A549 (cell line): ENCODE measurements at regions not wholly inside any gene's neighbourhood (a gene's known extent, or its start where the extent isn't known, plus 50 kb on each side); places are given as distances from the start of the nearest gene placed in this dataset.
A peak's percentile ranks its signal among the peaks of the same experiment; 100 is the strongest.

ENCODE experiments used
- ATAC-seq, 2 experiments: fragments of 200-7000 bp in 1 of 2; fragments of >200 bp in 1 of 2; cut with Nextera tagmentation in 1 of 2; cut with Tn5 transposase in 1 of 2; 3 replicates each; pipeline versions ENCODE4 v1.8.0 to v1.9.1; 2018 to 2020; ENCODE audit warnings: mild to moderate bottlenecking in 1 of 2, moderate library complexity in 1 of 2
- CTCF ChIA-PET: fragments of 300-600 bp; sonication (Branson Sonifier 250); formaldehyde crosslinking; extraction: SDS; loops from one replicate; lab custom pipeline; 2021; ENCODE audit warnings: antibody characterized with exemption, inconsistent platforms; lab: Yijun Ruan, JAX
- POLR2A ChIA-PET: fragments of 350-600 bp; formaldehyde crosslinking; extraction: SDS; loops from one replicate; lab custom pipeline; 2021; ENCODE audit warnings: antibody characterized with exemption, inconsistent platforms; lab: Yijun Ruan, JAX
- DNase-seq, 2 experiments: peaks; one replicate each; pipeline versions ENCODE4 v3.0.0 to v3.0.0-alpha.2; 2011 to 2016; ENCODE audit warnings: low read depth in 1 of 2, low spot score in 1 of 2
- FAIRE-seq: peaks from 2 replicates; lab custom pipeline; 2011; peaks lifted over from hg19 to GRCh38; lab: Jason Lieb, UNC
- H3K27ac ChIP-seq, 2 experiments: fragments of >200 bp; sonication (Bioruptor Twin); formaldehyde crosslinking; 3 replicates each; pipeline ENCODE4 v1.5.1; 2016 to 2017
- H3K4me1 ChIP-seq: fragments of >200 bp; sonication (Bioruptor Twin); formaldehyde crosslinking; 3 replicates; pipeline ENCODE4 v1.6.1; 2016
- H3K4me2 ChIP-seq: fragments of >200 bp; sonication (Bioruptor Twin); formaldehyde crosslinking; 3 replicates; pipeline ENCODE4 v1.6.1; 2016
- H3K4me3 ChIP-seq: fragments of >200 bp; sonication (Bioruptor Twin); formaldehyde crosslinking; 3 replicates; pipeline ENCODE4 v1.5.1; 2016
- H3K9me3 ChIP-seq: fragments of >200 bp; sonication (Bioruptor Twin); formaldehyde crosslinking; 3 replicates; pipeline ENCODE4 v1.6.1; 2016
- CEBPB ChIP-seq, 2 experiments: fragments of >200 bp in 1 of 2; sonication (Bioruptor Twin) in 1 of 2; formaldehyde crosslinking in 1 of 2; IDR thresholded peaks; 2 replicates each; pipeline ENCODE4 v1.6.1; 2012 to 2016
- CHD4 ChIP-seq: fragments of 200-600 bp; sonication (generic); IDR thresholded peaks from 2 replicates; pipeline ENCODE4 v1.6.1; 2016; ENCODE audit warnings: antibody characterized with exemption, mild to moderate bottlenecking, borderline replicate concordance
- ESRRA ChIP-seq: fragments of 150-350 bp; IDR thresholded peaks from 2 replicates; pipeline ENCODE4 v1.6.1; 2014; ENCODE audit warnings: mild to moderate bottlenecking, low read length, borderline replicate concordance
- GATA3 ChIP-seq: IDR thresholded peaks from 2 replicates; pipeline ENCODE4 v1.6.1; 2012; ENCODE audit warnings: borderline replicate concordance
- HDAC2 ChIP-seq: fragments of 200-600 bp; sonication (generic); IDR thresholded peaks from 2 replicates; pipeline ENCODE4 v1.6.1; 2016
- HOXB5 ChIP-seq: fragments of 250-450 bp; sonication (Bioruptor Pico); IDR thresholded peaks from 2 replicates; pipeline ENCODE4 v1.5.0; 2020; ENCODE audit warnings: mild to moderate bottlenecking, moderate library complexity
- MAFK ChIP-seq: fragments of 450-650 bp; IDR thresholded peaks from 2 replicates; pipeline ENCODE4 v1.6.1; 2014; ENCODE audit not compliant: partially characterized antibody
- MAZ ChIP-seq: fragments of 150-350 bp; IDR thresholded peaks from 2 replicates; pipeline ENCODE4 v1.6.1; 2014; ENCODE audit warnings: antibody characterized with exemption, low read depth, low read length, borderline replicate concordance
- RAD21 ChIP-seq, 2 experiments: fragments of >200 bp in 1 of 2; sonication (Bioruptor Twin) in 1 of 2; formaldehyde crosslinking in 1 of 2; IDR thresholded peaks in 1 of 2; conservative IDR thresholded peaks in 1 of 2; 2 replicates in 1 of 2; 3 replicates in 1 of 2; pipeline ENCODE4 v1.6.1; 2012 to 2018; ENCODE audit warnings: inconsistent platforms in 1 of 2
- RARB ChIP-seq: fragments of 250-450 bp; sonication (Bioruptor Pico); IDR thresholded peaks from 2 replicates; pipeline ENCODE4 v1.8.0; 2021; ENCODE audit warnings: mild to moderate bottlenecking, moderate library complexity
- TFCP2L1 ChIP-seq: fragments of 250-450 bp; sonication (Bioruptor Pico); IDR thresholded peaks from 2 replicates; pipeline ENCODE4 v1.5.0; 2021; ENCODE audit warnings: mild to moderate bottlenecking
- ZC3H11A ChIP-seq: fragments of 450-650 bp; IDR thresholded peaks from 2 replicates; pipeline ENCODE4 v1.6.1; 2014; ENCODE audit warnings: antibody characterized with exemption, mild to moderate bottlenecking
- WGBS: methylation state at CpG from one replicate; pipeline ENCODE4 v1.1.6; 2017; ENCODE audit errors: missing lambda C conversion rate; 5-methylcytosine and 5-hydroxymethylcytosine counted together
- TF ChIP-seq, protein P1 (sequence below): fragments of >200 bp; sonication (Bioruptor Twin); formaldehyde crosslinking; IDR thresholded peaks from 3 replicates; pipeline ENCODE4 v1.6.1; 2016
- TF ChIP-seq, protein P2 (sequence below): IDR thresholded peaks from 2 replicates; pipeline ENCODE4 v1.6.1; 2012
- TF ChIP-seq, protein P3 (sequence below): fragments of >200 bp; sonication (Bioruptor Twin); formaldehyde crosslinking; IDR thresholded peaks from 3 replicates; pipeline ENCODE4 v1.5.1; 2016
- TF ChIP-seq, protein P4 (sequence below): fragments of 250-450 bp; sonication (Bioruptor Pico); IDR thresholded peaks from 2 replicates; pipeline ENCODE4 v1.5.0; 2021; ENCODE audit warnings: mild to moderate bottlenecking, moderate library complexity, borderline replicate concordance
- TF ChIP-seq, protein P5 (sequence below): IDR thresholded peaks from 2 replicates; pipeline ENCODE4 v1.6.1; 2012; ENCODE audit warnings: low read depth, borderline replicate concordance
- TF ChIP-seq, protein P6 (sequence below): IDR thresholded peaks from 2 replicates; pipeline ENCODE4 v1.6.1; 2012
- TF ChIP-seq, protein P7 (sequence below): fragments of 150-350 bp; IDR thresholded peaks from 2 replicates; pipeline ENCODE4 v1.6.1; 2014; ENCODE audit warnings: low read depth, mild to moderate bottlenecking, low read length

DNA sequence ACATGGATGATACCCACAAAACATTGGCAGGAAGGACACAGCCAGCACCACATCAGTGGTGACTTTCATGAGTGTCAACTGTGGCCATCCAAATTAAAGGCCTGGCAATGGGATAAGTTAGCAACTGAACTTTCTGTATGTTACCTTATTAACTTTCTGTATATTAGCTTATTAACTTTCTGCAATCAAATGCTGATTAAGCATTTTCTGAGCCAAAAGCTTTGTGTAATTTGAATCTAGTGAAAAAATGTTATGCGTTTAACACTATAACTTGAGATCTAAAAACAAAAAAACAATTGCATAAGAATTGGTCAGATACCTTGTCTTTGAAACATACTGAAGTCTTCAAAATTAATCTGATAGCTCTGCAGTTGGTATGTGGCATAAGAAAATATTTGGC is 159.3 kb downstream of the ZNF33B start:
- H3K27ac ChIP-seq = no peak overlapping the region
- H3K4me3 ChIP-seq = no peak overlapping the region
- no peak for DNase-seq
- 57% methylated on average over 1 of the region's 1 CpG for WGBS
- H3K4me1 ChIP-seq = no peaks in the 10 kb centered on the region
- no peak for FAIRE-seq
- ChIA-PET POLR2A (no interaction called here), CTCF (no interaction called here)
- ATAC-seq = no peak
- H3K4me2 ChIP-seq = no peak overlapping the region
- TF ChIP-seq MAFK (peak; percentile 88), HDAC2 (no peak)
- H3K9me3 ChIP-seq = peaks cover 7% of the 10 kb centered on the region; the same call in 2 of the 3 replicates

DNA sequence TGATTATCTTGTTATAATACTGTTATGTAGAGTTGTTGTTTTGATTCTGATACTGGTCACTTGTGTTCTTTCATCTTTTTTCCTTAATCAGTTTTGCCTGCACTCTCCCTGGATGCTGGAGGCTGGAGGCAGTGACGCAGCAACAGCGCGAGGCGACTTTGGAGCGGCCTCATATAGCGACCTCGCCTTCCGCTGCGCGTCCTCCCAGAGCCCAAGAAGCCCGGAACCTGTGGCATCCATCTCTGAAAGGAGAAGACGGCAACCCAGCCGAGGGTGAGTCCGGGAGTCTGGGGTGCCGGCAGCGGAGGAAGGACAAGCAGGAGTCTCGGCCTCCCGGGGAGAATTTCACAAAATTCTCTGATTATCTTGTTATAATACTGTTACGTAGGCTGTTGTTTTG is 161.2 kb downstream of the ZNF33B start:
- Histone ChIP-seq H3K4me1 (no peaks in the 10 kb centered on the region), H3K27ac (no peak overlapping the region), H3K4me3 (no peak overlapping the region), H3K9me3 (peaks cover 7% of the 10 kb centered on the region; the same call in 2 of the 3 replicates), H3K4me2 (no peak overlapping the region)
- TF ChIP-seq, protein P1, sequence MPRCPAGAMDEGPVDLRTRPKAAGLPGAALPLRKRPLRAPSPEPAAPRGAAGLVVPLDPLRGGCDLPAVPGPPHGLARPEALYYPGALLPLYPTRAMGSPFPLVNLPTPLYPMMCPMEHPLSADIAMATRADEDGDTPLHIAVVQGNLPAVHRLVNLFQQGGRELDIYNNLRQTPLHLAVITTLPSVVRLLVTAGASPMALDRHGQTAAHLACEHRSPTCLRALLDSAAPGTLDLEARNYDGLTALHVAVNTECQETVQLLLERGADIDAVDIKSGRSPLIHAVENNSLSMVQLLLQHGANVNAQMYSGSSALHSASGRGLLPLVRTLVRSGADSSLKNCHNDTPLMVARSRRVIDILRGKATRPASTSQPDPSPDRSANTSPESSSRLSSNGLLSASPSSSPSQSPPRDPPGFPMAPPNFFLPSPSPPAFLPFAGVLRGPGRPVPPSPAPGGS = no peak
- no peak for TF ChIP-seq TFCP2L1 (CRISPR knock-in tag)
- 54% methylated on average over 19 of the region's 19 CpGs for WGBS
- ATAC-seq = no peak
- FAIRE-seq = no peak
- POLR2A ChIA-PET = no interaction called here
- DNase-seq = no peak
- CTCF ChIA-PET = no interaction called here

DNA sequence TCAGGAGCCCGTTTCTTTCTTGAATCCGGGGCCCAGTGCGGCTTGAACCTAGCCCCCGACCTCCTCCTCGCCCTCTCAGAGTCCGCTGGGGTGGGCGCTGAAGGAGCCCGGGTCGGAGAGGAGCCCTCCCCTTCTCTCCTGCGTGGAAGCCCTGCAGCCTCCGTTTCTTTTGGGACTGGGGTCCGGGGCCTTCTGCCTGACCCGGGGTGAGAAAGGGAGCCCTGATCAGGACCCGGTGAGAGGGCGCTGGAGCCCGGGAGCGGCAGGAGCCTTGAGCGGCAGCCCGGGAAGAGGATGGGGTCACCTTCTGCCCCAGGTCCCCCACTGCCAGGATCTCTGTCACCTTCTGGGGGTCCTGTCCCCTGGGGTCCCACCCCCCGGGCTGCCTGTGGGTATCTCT is 162.3 kb downstream of the ZNF33B start:
- H3K27ac ChIP-seq = no peak overlapping the region
- no peak for ATAC-seq

More for the DNA sequence above, 162.3 kb downstream of the ZNF33B start:
- Histone ChIP-seq H3K9me3 (no peaks in the 10 kb centered on the region; the same call in 1 of the 3 replicates), H3K4me2 (no peak overlapping the region), H3K4me1 (no peaks in the 10 kb centered on the region), H3K4me3 (no peak overlapping the region)
- CTCF ChIA-PET = no interaction called here
- POLR2A ChIA-PET = no interaction called here
- DNase-seq = no peak
- TF ChIP-seq CHD4 = no peak
- TF ChIP-seq ESRRA = no peak
- TF ChIP-seq, protein P2, sequence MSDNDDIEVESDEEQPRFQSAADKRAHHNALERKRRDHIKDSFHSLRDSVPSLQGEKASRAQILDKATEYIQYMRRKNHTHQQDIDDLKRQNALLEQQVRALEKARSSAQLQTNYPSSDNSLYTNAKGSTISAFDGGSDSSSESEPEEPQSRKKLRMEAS = no peak
- no peak for TF ChIP-seq HOXB5 (CRISPR knock-in tag)
- TF ChIP-seq, protein P3, sequence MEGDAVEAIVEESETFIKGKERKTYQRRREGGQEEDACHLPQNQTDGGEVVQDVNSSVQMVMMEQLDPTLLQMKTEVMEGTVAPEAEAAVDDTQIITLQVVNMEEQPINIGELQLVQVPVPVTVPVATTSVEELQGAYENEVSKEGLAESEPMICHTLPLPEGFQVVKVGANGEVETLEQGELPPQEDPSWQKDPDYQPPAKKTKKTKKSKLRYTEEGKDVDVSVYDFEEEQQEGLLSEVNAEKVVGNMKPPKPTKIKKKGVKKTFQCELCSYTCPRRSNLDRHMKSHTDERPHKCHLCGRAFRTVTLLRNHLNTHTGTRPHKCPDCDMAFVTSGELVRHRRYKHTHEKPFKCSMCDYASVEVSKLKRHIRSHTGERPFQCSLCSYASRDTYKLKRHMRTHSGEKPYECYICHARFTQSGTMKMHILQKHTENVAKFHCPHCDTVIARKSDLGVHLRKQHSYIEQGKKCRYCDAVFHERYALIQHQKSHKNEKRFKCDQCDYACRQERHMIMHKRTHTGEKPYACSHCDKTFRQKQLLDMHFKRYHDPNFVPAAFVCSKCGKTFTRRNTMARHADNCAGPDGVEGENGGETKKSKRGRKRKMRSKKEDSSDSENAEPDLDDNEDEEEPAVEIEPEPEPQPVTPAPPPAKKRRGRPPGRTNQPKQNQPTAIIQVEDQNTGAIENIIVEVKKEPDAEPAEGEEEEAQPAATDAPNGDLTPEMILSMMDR = no peak
- TF ChIP-seq, protein P1 = no peak
- no peak for TF ChIP-seq CEBPB (IDR thresholded peaks at IDR 0.05)
- TF ChIP-seq, protein P4, sequence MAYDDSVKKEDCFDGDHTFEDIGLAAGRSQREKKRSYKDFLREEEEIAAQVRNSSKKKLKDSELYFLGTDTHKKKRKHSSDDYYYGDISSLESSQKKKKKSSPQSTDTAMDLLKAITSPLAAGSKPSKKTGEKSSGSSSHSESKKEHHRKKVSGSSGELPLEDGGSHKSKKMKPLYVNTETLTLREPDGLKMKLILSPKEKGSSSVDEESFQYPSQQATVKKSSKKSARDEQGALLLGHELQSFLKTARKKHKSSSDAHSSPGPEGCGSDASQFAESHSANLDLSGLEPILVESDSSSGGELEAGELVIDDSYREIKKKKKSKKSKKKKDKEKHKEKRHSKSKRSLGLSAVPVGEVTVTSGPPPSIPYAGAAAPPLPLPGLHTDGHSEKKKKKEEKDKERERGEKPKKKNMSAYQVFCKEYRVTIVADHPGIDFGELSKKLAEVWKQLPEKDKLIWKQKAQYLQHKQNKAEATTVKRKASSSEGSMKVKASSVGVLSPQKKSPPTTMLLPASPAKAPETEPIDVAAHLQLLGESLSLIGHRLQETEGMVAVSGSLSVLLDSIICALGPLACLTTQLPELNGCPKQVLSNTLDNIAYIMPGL = no peak
- TF ChIP-seq, protein P5, sequence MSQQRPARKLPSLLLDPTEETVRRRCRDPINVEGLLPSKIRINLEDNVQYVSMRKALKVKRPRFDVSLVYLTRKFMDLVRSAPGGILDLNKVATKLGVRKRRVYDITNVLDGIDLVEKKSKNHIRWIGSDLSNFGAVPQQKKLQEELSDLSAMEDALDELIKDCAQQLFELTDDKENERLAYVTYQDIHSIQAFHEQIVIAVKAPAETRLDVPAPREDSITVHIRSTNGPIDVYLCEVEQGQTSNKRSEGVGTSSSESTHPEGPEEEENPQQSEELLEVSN = no peak
- TF ChIP-seq MAZ = no peak
- no peak for TF ChIP-seq GATA3
- TF ChIP-seq RAD21 (conservative IDR thresholded peaks at IDR 0.05 in 1 of 2, IDR thresholded peaks at IDR 0.05 in 1 of 2) = no peak
- TF ChIP-seq ZC3H11A = no peak
- TF ChIP-seq RARB (CRISPR knock-in tag) = no peak
- TF ChIP-seq, protein P6, sequence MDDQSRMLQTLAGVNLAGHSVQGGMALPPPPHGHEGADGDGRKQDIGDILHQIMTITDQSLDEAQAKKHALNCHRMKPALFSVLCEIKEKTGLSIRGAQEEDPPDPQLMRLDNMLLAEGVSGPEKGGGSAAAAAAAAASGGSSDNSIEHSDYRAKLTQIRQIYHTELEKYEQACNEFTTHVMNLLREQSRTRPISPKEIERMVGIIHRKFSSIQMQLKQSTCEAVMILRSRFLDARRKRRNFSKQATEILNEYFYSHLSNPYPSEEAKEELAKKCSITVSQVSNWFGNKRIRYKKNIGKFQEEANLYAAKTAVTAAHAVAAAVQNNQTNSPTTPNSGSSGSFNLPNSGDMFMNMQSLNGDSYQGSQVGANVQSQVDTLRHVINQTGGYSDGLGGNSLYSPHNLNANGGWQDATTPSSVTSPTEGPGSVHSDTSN = no peak
- TF ChIP-seq, protein P7, sequence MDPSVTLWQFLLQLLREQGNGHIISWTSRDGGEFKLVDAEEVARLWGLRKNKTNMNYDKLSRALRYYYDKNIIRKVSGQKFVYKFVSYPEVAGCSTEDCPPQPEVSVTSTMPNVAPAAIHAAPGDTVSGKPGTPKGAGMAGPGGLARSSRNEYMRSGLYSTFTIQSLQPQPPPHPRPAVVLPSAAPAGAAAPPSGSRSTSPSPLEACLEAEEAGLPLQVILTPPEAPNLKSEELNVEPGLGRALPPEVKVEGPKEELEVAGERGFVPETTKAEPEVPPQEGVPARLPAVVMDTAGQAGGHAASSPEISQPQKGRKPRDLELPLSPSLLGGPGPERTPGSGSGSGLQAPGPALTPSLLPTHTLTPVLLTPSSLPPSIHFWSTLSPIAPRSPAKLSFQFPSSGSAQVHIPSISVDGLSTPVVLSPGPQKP = no peak
- 0% methylated on average over 1 of the region's 20 CpGs for whole genome bisulfite sequencing
- FAIRE-seq = no peak
